ENCODE measurements at regions not wholly inside any gene's neighbourhood (a gene's known extent, or its start where the extent isn't known, plus 50 kb on each side); places are given as distances from the start of the nearest gene placed in this dataset.

DNA sequence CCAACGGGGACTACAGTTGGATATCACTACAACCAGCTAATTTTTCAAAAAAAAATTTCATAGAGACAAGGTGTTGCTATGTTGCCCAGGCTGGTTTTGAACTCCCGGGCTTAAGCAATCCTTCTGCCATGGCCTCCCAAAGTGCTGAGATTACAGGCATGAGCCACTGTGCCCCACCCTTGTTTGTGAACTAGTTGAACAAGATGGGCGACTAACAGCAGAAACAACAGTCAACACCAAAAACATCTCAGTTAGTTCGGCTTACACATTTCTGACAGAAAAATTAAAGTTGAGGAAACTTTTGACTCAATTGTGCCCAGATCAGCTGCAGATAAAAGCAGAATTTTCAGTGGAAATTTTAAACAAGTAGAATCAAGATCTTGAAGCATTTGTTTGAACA is 470.1 kb downstream of the TLE4 start:
- no peak for TF ChIP-seq POLR2A (IDR thresholded peaks at IDR 0.05)
- TF ChIP-seq, protein P1, sequence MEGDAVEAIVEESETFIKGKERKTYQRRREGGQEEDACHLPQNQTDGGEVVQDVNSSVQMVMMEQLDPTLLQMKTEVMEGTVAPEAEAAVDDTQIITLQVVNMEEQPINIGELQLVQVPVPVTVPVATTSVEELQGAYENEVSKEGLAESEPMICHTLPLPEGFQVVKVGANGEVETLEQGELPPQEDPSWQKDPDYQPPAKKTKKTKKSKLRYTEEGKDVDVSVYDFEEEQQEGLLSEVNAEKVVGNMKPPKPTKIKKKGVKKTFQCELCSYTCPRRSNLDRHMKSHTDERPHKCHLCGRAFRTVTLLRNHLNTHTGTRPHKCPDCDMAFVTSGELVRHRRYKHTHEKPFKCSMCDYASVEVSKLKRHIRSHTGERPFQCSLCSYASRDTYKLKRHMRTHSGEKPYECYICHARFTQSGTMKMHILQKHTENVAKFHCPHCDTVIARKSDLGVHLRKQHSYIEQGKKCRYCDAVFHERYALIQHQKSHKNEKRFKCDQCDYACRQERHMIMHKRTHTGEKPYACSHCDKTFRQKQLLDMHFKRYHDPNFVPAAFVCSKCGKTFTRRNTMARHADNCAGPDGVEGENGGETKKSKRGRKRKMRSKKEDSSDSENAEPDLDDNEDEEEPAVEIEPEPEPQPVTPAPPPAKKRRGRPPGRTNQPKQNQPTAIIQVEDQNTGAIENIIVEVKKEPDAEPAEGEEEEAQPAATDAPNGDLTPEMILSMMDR (IDR thresholded peaks at IDR 0.05 in 4 of 5, conservative IDR thresholded peaks at IDR 0.05 in 1 of 5): no peak
